ENCODE measurements at regions not wholly inside any gene's neighbourhood (a gene's known extent, or its start where the extent isn't known, plus 50 kb on each side); places are given as distances from the start of the nearest gene placed in this dataset.

GRCh38 chr4:165656829-165657490 is 216.1 kb upstream of the TLL1 start:
- no peaks in the 10 kb centered on the region for H3K36me3 ChIP-seq (ENCODE audit: control insufficient read depth in 1 of 2, insufficient read depth in 2 of 2, low read length in 2 of 2)
- DNase-seq (ENCODE audit: low read depth, low spot score) (no peak), ATAC-seq (no peak)
- no peak overlapping the region for H3K4me3 ChIP-seq (replicated peaks in 1 of 2; ENCODE audit: low read depth in 1 of 2, low read length in 2 of 2)
- TF ChIP-seq EGR1 (IDR thresholded peaks at IDR 0.05; ENCODE audit: low read depth) (no peak), YY1 (IDR thresholded peaks at IDR 0.05; ENCODE audit: extremely low read depth, insufficient replicate concordance, low read depth, low read length) (no peak), EZH2 (IDR thresholded peaks at IDR 0.05) (no peak)
- no peak overlapping the region for H3K4me2 ChIP-seq (ENCODE audit: low read length)
- no peaks in the 10 kb centered on the region for H3K9me3 ChIP-seq (ENCODE audit: control insufficient read depth in 1 of 2, insufficient read depth in 1 of 2, low read depth in 1 of 2, low read length in 2 of 2)
- H3K9ac ChIP-seq (ENCODE audit: low read length): no peak overlapping the region
- ChIA-PET RAD21 (ENCODE audit: low non-redundant PET in 1 of 2, low total read pairs in 2 of 2, uncharacterized antibody in 2 of 2, unreplicated experiment in 2 of 2) (no interaction called here), CTCF (no interaction called here), POLR2A (no interaction called here)
- BruUV-seq (replicated peaks): no TSS peak
- no peak overlapping the region for H3K27ac ChIP-seq (ENCODE audit: low read depth, low read length)
- H3K27me3 ChIP-seq (ENCODE audit: insufficient read depth, low read length): no peaks in the 10 kb centered on the region
- H3K79me2 ChIP-seq (ENCODE audit: insufficient read depth, low read length): no peaks in the 10 kb centered on the region
- intact Hi-C loops (cut with micrococcal nuclease): no loop called here
- H2AFZ ChIP-seq (ENCODE audit: low read depth, low read length, poor library complexity, severe bottlenecking): no peak overlapping the region
- no peaks in the 10 kb centered on the region for H4K20me1 ChIP-seq (ENCODE audit: insufficient read depth)
- H3K4me1 ChIP-seq (ENCODE audit: control insufficient read depth in 1 of 2, insufficient read depth in 2 of 2, low read length in 2 of 2): no peaks in the 10 kb centered on the region
- H3K9me2 ChIP-seq (ENCODE audit: insufficient read depth): no peaks in the 10 kb centered on the region

GRCh38 chr4:165662341-165662740 is 210.7 kb upstream of the TLL1 start:
- DNase-seq (ENCODE audit: low read depth, low spot score) (no peak), ATAC-seq (no peak)
- BruUV-seq (replicated peaks): no TSS peak
- H3K4me2 ChIP-seq (ENCODE audit: low read length): no peak overlapping the region
- H3K36me3 ChIP-seq (ENCODE audit: control insufficient read depth in 1 of 2, insufficient read depth in 2 of 2, low read length in 2 of 2): no peaks in the 10 kb centered on the region
- no peak overlapping the region for H2AFZ ChIP-seq (ENCODE audit: low read depth, low read length, poor library complexity, severe bottlenecking)
- H3K27ac ChIP-seq (ENCODE audit: low read depth, low read length): no peak overlapping the region
- POLR2A ChIA-PET: no interaction called here
- RAD21 ChIA-PET (ENCODE audit: low non-redundant PET in 1 of 2, low total read pairs in 2 of 2, uncharacterized antibody in 2 of 2, unreplicated experiment in 2 of 2): no interaction called here
- no peaks in the 10 kb centered on the region for H3K79me2 ChIP-seq (ENCODE audit: insufficient read depth, low read length)
- no peaks in the 10 kb centered on the region for H3K4me1 ChIP-seq (ENCODE audit: control insufficient read depth in 1 of 2, insufficient read depth in 2 of 2, low read length in 2 of 2)
- CTCF ChIA-PET: no interaction called here
- no peaks in the 10 kb centered on the region for H3K9me3 ChIP-seq (ENCODE audit: control insufficient read depth in 1 of 2, insufficient read depth in 1 of 2, low read depth in 1 of 2, low read length in 2 of 2)
- no peak overlapping the region for H3K4me3 ChIP-seq (replicated peaks in 1 of 2; ENCODE audit: low read depth in 1 of 2, low read length in 2 of 2)
- intact Hi-C loops (cut with micrococcal nuclease): no loop called here
- no peaks in the 10 kb centered on the region for H4K20me1 ChIP-seq (ENCODE audit: insufficient read depth)
- no peaks in the 10 kb centered on the region for H3K9me2 ChIP-seq (ENCODE audit: insufficient read depth)
- H3K27me3 ChIP-seq (ENCODE audit: insufficient read depth, low read length): no peaks in the 10 kb centered on the region
- H3K9ac ChIP-seq (ENCODE audit: low read length): no peak overlapping the region
- TF ChIP-seq FOSL1 (IDR thresholded peaks at IDR 0.05; ENCODE audit: low read depth): no peak
- no peak for TF ChIP-seq EGR1 (IDR thresholded peaks at IDR 0.05; ENCODE audit: low read depth)
- TF ChIP-seq POLR2AphosphoS5 (IDR thresholded peaks at IDR 0.05; ENCODE audit: low read depth, low read length): no peak
- TF ChIP-seq JUND (IDR thresholded peaks at IDR 0.05): no peak
- TF ChIP-seq REST (IDR thresholded peaks at IDR 0.05; ENCODE audit: low read depth): no peak
- no peak for TF ChIP-seq MAX (IDR thresholded peaks at IDR 0.05)
- TF ChIP-seq YY1 (IDR thresholded peaks at IDR 0.05; ENCODE audit: extremely low read depth, insufficient replicate concordance, low read depth, low read length): no peak
- TF ChIP-seq RAD21 (IDR thresholded peaks at IDR 0.05; ENCODE audit: low read depth): no peak
- TF ChIP-seq SIN3A (IDR thresholded peaks at IDR 0.05; ENCODE audit: low read depth): no peak
- TF ChIP-seq ZBTB33 (IDR thresholded peaks at IDR 0.05; ENCODE audit: extremely low read depth, insufficient replicate concordance, low read length): no peak
- no peak for TF ChIP-seq CBX3 (IDR thresholded peaks at IDR 0.05; ENCODE audit: low read depth)
- TF ChIP-seq ZFX (IDR thresholded peaks at IDR 0.05): no peak
- TF ChIP-seq TCF7L2 (IDR thresholded peaks at IDR 0.05; ENCODE audit: borderline replicate concordance, extremely low read depth, insufficient read depth, insufficient read length): no peak
- no peak for TF ChIP-seq ATF3 (IDR thresholded peaks at IDR 0.05)
- TF ChIP-seq EZH2 (IDR thresholded peaks at IDR 0.05): no peak
